Effector CD4-positive, alpha-beta T cell (primary cell): ENCODE measurements at regions not wholly inside any gene's neighbourhood (a gene's known extent, or its start where the extent isn't known, plus 50 kb on each side); places are given as distances from the start of the nearest gene placed in this dataset.
"Not testable (repeated sequence)": the region's sequence is repeated elsewhere in the genome, so short reads cannot be mapped to it uniquely, and the experiment has no call there.

Source experiments
- DNase-seq: peaks from one replicate; pipeline ENCODE4 v3.0.0-alpha.2; 2020

- DNase-seq: no peak
Observed at GRCh38 chr1:199580300-199580699, 447.2 kb upstream of the NR5A2 start.

- DNase-seq: no peak
Observed at GRCh38 chr1:199585392-199585791, 442.1 kb upstream of the NR5A2 start.

- DNase-seq: no peak
Observed at GRCh38 chr1:199590708-199591107, 436.8 kb upstream of the NR5A2 start.

- no peak for DNase-seq
Observed at GRCh38 chr1:199591468-199591867, 436.0 kb upstream of the NR5A2 start.

GRCh38 chr1:199593475-199593874 lies 434.0 kb upstream of the NR5A2 start:
- DNase-seq: no peak

- not testable (repeated sequence) for DNase-seq
Observed at GRCh38 chr1:199596448-199596847, 431.1 kb upstream of the NR5A2 start.

- DNase-seq: no peak
Observed at GRCh38 chr1:199597152-199597551, 430.4 kb upstream of the NR5A2 start.

GRCh38 chr1:199608414-199608813 lies 419.1 kb upstream of the NR5A2 start:
- DNase-seq: no peak

GRCh38 chr1:199612976-199613774 lies 414.3 kb upstream of the NR5A2 start:
- no peak for DNase-seq

- DNase-seq: no peak
Observed at GRCh38 chr1:199616947-199617346, 410.6 kb upstream of the NR5A2 start.

- DNase-seq: no peak
Observed at GRCh38 chr1:199619223-199619622, 408.3 kb upstream of the NR5A2 start.

- DNase-seq: not testable (repeated sequence)
Observed at GRCh38 chr1:199626228-199626627, 401.3 kb upstream of the NR5A2 start.

- DNase-seq: no peak
Observed at GRCh38 chr1:199629624-199630023, 397.9 kb upstream of the NR5A2 start.

GRCh38 chr1:199639453-199639852 lies 388.1 kb upstream of the NR5A2 start:
- no peak for DNase-seq

- DNase-seq: no peak
Observed at GRCh38 chr1:199641531-199641930, 386.0 kb upstream of the NR5A2 start.

- DNase-seq: no peak
Observed at GRCh38 chr1:199644912-199645311, 382.6 kb upstream of the NR5A2 start.

GRCh38 chr1:199646761-199647160 lies 380.7 kb upstream of the NR5A2 start:
- no peak for DNase-seq

GRCh38 chr1:199657449-199657848 lies 370.1 kb upstream of the NR5A2 start:
- no peak for DNase-seq

- no peak for DNase-seq
Observed at GRCh38 chr1:199660071-199660470, 367.4 kb upstream of the NR5A2 start.

GRCh38 chr1:199665371-199665770 lies 362.1 kb upstream of the NR5A2 start:
- no peak for DNase-seq

GRCh38 chr1:199667089-199667488 lies 360.4 kb upstream of the NR5A2 start:
- DNase-seq: no peak

- no peak for DNase-seq
Observed at GRCh38 chr1:199669916-199670315, 357.6 kb upstream of the NR5A2 start.

- DNase-seq: no peak
Observed at GRCh38 chr1:199671684-199672083, 355.8 kb upstream of the NR5A2 start.

- DNase-seq: no peak
Observed at GRCh38 chr1:199675937-199676336, 351.6 kb upstream of the NR5A2 start.

GRCh38 chr1:199678771-199679170 lies 348.7 kb upstream of the NR5A2 start:
- DNase-seq: no peak
